HEK293 (cell line): ENCODE measurements at regions not wholly inside any gene's neighbourhood (a gene's known extent, or its start where the extent isn't known, plus 50 kb on each side); places are given as distances from the start of the nearest gene placed in this dataset.

Source experiments
- MEIS1 ChIP-seq: sonication (generic); formaldehyde crosslinking; IDR thresholded peaks from 2 replicates; pipeline ENCODE4 v1.8.1; 2022; ENCODE audit warnings: missing genetic modification reagents, mild to moderate bottlenecking, borderline replicate concordance
- YY1 ChIP-seq: fragments of 450-650 bp; formaldehyde crosslinking; IDR thresholded peaks from 2 replicates; pipeline ENCODE4 v1.5.1; 2018; ENCODE audit warnings: missing biosample characterization, missing genetic modification characterization
- ZNF138 ChIP-seq: fragments of 450-650 bp; formaldehyde crosslinking; IDR thresholded peaks from 2 replicates; pipeline ENCODE4 v1.5.1; 2016; ENCODE audit warnings: missing biosample characterization, missing genetic modification characterization, borderline replicate concordance
- ZNF155 ChIP-seq: fragments of 450-650 bp; formaldehyde crosslinking; IDR thresholded peaks from 2 replicates; pipeline ENCODE4 v1.5.1; 2016; ENCODE audit warnings: missing biosample characterization, missing genetic modification characterization
- ZNF184 ChIP-seq: fragments of 450-650 bp; IDR thresholded peaks from 2 replicates; pipeline ENCODE4 v1.5.1; 2018; ENCODE audit warnings: missing biosample characterization, mild to moderate bottlenecking, missing genetic modification characterization
- ZNF660 ChIP-seq: fragments of 450-650 bp; IDR thresholded peaks from 2 replicates; pipeline ENCODE4 v1.5.1; 2018; ENCODE audit warnings: missing biosample characterization, mild to moderate bottlenecking, missing genetic modification characterization
- ZNF76 ChIP-seq: fragments of 450-650 bp; formaldehyde crosslinking; IDR thresholded peaks from 2 replicates; pipeline ENCODE4; 2016; ENCODE audit warnings: low read depth, missing biosample characterization, missing genetic modification characterization, borderline replicate concordance
- TF ChIP-seq, protein P1 (sequence below): fragments of 450-650 bp; formaldehyde crosslinking; IDR thresholded peaks from 2 replicates; pipeline ENCODE4 v1.5.1; 2016; ENCODE audit warnings: missing biosample characterization, missing genetic modification characterization
- TF ChIP-seq, protein P2 (sequence below): fragments of 450-650 bp; formaldehyde crosslinking; optimal IDR thresholded peaks from 2 replicates; pipeline ENCODE3; 2016; ENCODE audit warnings: missing biosample characterization, mild to moderate bottlenecking, missing genetic modification characterization
- TF ChIP-seq, protein P3 (sequence below): fragments of 450-650 bp; formaldehyde crosslinking; IDR thresholded peaks from 2 replicates; pipeline ENCODE4 v1.5.1; 2017; ENCODE audit warnings: missing biosample characterization, mild to moderate bottlenecking, missing genetic modification characterization, moderate library complexity
- TF ChIP-seq, protein P4 (sequence below): fragments of 450-650 bp; formaldehyde crosslinking; IDR thresholded peaks from 2 replicates; pipeline ENCODE4 v1.5.1; 2016; ENCODE audit warnings: missing biosample characterization, missing genetic modification characterization, borderline replicate concordance

DNA sequence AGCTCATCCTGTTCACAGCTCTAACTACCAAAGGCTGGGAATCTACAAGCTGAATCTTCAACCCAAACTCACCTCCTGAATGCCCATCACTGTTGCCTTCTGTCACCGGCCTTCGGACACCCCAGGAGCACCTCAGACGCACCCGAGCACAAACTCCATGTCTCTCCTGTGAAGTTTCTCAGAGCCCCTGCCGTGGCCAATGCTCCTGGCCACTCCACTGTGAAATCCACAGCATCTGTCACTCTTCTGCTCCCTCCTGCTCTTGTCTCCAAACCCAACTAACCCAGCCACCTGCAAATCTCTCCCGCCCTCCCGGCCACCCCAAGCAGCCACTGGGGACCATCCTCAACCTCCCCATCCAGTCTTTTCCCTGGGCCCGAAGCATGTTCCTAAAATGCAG lies 457.9 kb upstream of the SALL3 start:
- TF ChIP-seq, protein P1, sequence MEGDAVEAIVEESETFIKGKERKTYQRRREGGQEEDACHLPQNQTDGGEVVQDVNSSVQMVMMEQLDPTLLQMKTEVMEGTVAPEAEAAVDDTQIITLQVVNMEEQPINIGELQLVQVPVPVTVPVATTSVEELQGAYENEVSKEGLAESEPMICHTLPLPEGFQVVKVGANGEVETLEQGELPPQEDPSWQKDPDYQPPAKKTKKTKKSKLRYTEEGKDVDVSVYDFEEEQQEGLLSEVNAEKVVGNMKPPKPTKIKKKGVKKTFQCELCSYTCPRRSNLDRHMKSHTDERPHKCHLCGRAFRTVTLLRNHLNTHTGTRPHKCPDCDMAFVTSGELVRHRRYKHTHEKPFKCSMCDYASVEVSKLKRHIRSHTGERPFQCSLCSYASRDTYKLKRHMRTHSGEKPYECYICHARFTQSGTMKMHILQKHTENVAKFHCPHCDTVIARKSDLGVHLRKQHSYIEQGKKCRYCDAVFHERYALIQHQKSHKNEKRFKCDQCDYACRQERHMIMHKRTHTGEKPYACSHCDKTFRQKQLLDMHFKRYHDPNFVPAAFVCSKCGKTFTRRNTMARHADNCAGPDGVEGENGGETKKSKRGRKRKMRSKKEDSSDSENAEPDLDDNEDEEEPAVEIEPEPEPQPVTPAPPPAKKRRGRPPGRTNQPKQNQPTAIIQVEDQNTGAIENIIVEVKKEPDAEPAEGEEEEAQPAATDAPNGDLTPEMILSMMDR (tag by site-specific recombination) = no peak
- TF ChIP-seq, protein P2, sequence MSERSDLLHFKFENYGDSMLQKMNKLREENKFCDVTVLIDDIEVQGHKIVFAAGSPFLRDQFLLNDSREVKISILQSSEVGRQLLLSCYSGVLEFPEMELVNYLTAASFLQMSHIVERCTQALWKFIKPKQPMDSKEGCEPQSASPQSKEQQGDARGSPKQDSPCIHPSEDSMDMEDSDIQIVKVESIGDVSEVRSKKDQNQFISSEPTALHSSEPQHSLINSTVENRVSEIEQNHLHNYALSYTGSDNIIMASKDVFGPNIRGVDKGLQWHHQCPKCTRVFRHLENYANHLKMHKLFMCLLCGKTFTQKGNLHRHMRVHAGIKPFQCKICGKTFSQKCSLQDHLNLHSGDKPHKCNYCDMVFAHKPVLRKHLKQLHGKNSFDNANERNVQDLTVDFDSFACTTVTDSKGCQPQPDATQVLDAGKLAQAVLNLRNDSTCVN (tag by site-specific recombination) = no peak
- TF ChIP-seq, protein P3, sequence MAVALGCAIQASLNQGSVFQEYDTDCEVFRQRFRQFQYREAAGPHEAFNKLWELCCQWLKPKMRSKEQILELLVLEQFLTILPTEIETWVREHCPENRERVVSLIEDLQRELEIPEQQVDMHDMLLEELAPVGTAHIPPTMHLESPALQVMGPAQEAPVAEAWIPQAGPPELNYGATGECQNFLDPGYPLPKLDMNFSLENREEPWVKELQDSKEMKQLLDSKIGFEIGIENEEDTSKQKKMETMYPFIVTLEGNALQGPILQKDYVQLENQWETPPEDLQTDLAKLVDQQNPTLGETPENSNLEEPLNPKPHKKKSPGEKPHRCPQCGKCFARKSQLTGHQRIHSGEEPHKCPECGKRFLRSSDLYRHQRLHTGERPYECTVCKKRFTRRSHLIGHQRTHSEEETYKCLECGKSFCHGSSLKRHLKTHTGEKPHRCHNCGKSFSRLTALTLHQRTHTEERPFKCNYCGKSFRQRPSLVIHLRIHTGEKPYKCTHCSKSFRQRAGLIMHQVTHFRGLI (tag by site-specific recombination) = no peak
- TF ChIP-seq, protein P4, sequence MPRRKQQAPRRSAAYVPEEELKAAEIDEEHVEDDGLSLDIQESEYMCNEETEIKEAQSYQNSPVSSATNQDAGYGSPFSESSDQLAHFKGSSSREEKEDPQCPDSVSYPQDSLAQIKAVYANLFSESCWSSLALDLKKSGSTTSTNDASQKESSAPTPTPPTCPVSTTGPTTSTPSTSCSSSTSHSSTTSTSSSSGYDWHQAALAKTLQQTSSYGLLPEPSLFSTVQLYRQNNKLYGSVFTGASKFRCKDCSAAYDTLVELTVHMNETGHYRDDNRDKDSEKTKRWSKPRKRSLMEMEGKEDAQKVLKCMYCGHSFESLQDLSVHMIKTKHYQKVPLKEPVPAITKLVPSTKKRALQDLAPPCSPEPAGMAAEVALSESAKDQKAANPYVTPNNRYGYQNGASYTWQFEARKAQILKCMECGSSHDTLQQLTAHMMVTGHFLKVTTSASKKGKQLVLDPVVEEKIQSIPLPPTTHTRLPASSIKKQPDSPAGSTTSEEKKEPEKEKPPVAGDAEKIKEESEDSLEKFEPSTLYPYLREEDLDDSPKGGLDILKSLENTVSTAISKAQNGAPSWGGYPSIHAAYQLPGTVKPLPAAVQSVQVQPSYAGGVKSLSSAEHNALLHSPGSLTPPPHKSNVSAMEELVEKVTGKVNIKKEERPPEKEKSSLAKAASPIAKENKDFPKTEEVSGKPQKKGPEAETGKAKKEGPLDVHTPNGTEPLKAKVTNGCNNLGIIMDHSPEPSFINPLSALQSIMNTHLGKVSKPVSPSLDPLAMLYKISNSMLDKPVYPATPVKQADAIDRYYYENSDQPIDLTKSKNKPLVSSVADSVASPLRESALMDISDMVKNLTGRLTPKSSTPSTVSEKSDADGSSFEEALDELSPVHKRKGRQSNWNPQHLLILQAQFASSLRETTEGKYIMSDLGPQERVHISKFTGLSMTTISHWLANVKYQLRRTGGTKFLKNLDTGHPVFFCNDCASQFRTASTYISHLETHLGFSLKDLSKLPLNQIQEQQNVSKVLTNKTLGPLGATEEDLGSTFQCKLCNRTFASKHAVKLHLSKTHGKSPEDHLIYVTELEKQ (tag by site-specific recombination) = no peak
- TF ChIP-seq ZNF138 (tag by site-specific recombination) = no peak
- TF ChIP-seq ZNF660 (tag by site-specific recombination) = no peak
- no peak for TF ChIP-seq ZNF76 (tag by site-specific recombination)
- no peak for TF ChIP-seq ZNF155
- TF ChIP-seq ZNF184 (tag by site-specific recombination) = no peak
- TF ChIP-seq MEIS1 (CRISPR knock-in tag) = no peak
- no peak for TF ChIP-seq YY1
